OCI-LY1 (cell line): ENCODE measurements at regions not wholly inside any gene's neighbourhood (a gene's known extent, or its start where the extent isn't known, plus 50 kb on each side); places are given as distances from the start of the nearest gene placed in this dataset.

Experiments used
- H2AFZ ChIP-seq: fragments of 200-600 bp; sonication (generic), shearing (Covaris generic); 2 replicates; pipeline ENCODE4 v1.6.0; 2014; ENCODE audit warnings: antibody characterized with exemption, mild to moderate bottlenecking, low read length
- H3F3A ChIP-seq: fragments of 200-600 bp; sonication (generic), shearing (Covaris generic); 2 replicates; pipeline ENCODE4 v1.6.0; 2014; ENCODE audit warnings: mild to moderate bottlenecking, antibody characterized with exemption, low read length, moderate library complexity; ENCODE audit not compliant: insufficient read depth
- H3K27ac ChIP-seq: fragments of 200-600 bp; sonication (generic); 2 replicates; pipeline ENCODE4 v1.5.1; 2014; ENCODE audit warnings: low read length, mixed run types, mild to moderate bottlenecking, low read depth; ENCODE audit not compliant: poor library complexity, severe bottlenecking
- H3K27me3 ChIP-seq: fragments of 200-600 bp; sonication (generic); 2 replicates; pipeline ENCODE4 v1.6.0; 2014; ENCODE audit warnings: antibody characterized with exemption, mild to moderate bottlenecking, low read length, moderate library complexity; ENCODE audit not compliant: insufficient read depth
- H3K36me3 ChIP-seq: fragments of 200-600 bp; sonication (generic); 2 replicates; pipeline ENCODE4 v1.6.1; 2014; ENCODE audit warnings: mild to moderate bottlenecking, antibody characterized with exemption, low read length, moderate library complexity, mixed read lengths; ENCODE audit not compliant: insufficient read depth
- H3K4me1 ChIP-seq: fragments of 200-600 bp; sonication (generic); 2 replicates; pipeline ENCODE4 v1.5.1; 2014; ENCODE audit warnings: mild to moderate bottlenecking, low read length, moderate library complexity; ENCODE audit not compliant: insufficient read depth, severe bottlenecking
- H3K4me2 ChIP-seq: fragments of 200-600 bp; sonication (generic), shearing (Covaris generic); 2 replicates; pipeline ENCODE4 v1.6.1; 2014; ENCODE audit warnings: low read length
- H3K4me3 ChIP-seq: fragments of 200-600 bp; sonication (generic); 2 replicates; pipeline ENCODE4 v1.5.1; 2014; ENCODE audit warnings: low read length, low read depth, mild to moderate bottlenecking, mixed read lengths; ENCODE audit not compliant: poor library complexity, severe bottlenecking
- H3K79me2 ChIP-seq: fragments of 200-600 bp; shearing (Covaris generic); 2 replicates; pipeline ENCODE4 v1.6.1; 2016; ENCODE audit warnings: mixed run types, low read length, mixed read lengths; ENCODE audit not compliant: insufficient read depth
- H3K9ac ChIP-seq: fragments of 200-600 bp; sonication (generic), shearing (Covaris generic); 2 replicates; pipeline ENCODE4 v1.6.1; 2014; ENCODE audit warnings: mild to moderate bottlenecking, low read length, mixed read lengths
- H3K9me2 ChIP-seq: fragments of 200-600 bp; sonication (generic), shearing (Covaris generic); 2 replicates; pipeline ENCODE4 v1.6.1; 2014; ENCODE audit warnings: low read depth, mild to moderate bottlenecking, low read length, mixed read lengths
- H3K9me3 ChIP-seq: fragments of 200-600 bp; shearing (Covaris generic); 2 replicates; pipeline ENCODE4 v1.6.1; 2014; ENCODE audit warnings: low read length, mixed read lengths
- H4K20me1 ChIP-seq: fragments of 200-600 bp; sonication (generic), shearing (Covaris generic); 2 replicates; pipeline ENCODE4 v1.6.0; 2016; ENCODE audit warnings: mild to moderate bottlenecking, low read length; ENCODE audit not compliant: insufficient read depth
- CTCF ChIP-seq: fragments of 200-600 bp; sonication (generic), shearing (Covaris generic); IDR thresholded peaks from 2 replicates; pipeline ENCODE4 v1.5.1; 2017; ENCODE audit warnings: mild to moderate bottlenecking, antibody characterized with exemption, low read length, moderate library complexity, mixed read lengths
- EZH2 ChIP-seq: fragments of 200-600 bp; sonication (generic), shearing (Covaris generic); IDR thresholded peaks from 2 replicates; pipeline ENCODE4 v1.8.0; 2017; ENCODE audit warnings: borderline replicate concordance, mixed run types, mild to moderate bottlenecking, antibody characterized with exemption, low read length, moderate library complexity, mixed read lengths

GRCh38 chr3:64909011-64909410 is 221.2 kb upstream of the ADAMTS9 start:
- H3K4me2 ChIP-seq: no peak overlapping the region
- no peak overlapping the region for H3K9ac ChIP-seq
- no peaks in the 10 kb centered on the region for H3K79me2 ChIP-seq
- no peaks in the 10 kb centered on the region for H3K4me1 ChIP-seq
- no peaks in the 10 kb centered on the region for H3K9me2 ChIP-seq
- TF ChIP-seq EZH2 (no peak), CTCF (no peak)
- no peak overlapping the region for H3K27ac ChIP-seq
- no peak overlapping the region for H2AFZ ChIP-seq
- H3F3A ChIP-seq: no peaks in the 10 kb centered on the region
- H3K27me3 ChIP-seq: no peaks in the 10 kb centered on the region
- no peaks in the 10 kb centered on the region for H3K9me3 ChIP-seq
- no peak overlapping the region for H3K4me3 ChIP-seq
- H3K36me3 ChIP-seq: no peaks in the 10 kb centered on the region
- H4K20me1 ChIP-seq: no peaks in the 10 kb centered on the region

- H3K4me1 ChIP-seq: no peaks in the 10 kb centered on the region
- no peak overlapping the region for H2AFZ ChIP-seq
- TF ChIP-seq EZH2: no peak
- no peak for TF ChIP-seq CTCF
- H3F3A ChIP-seq: no peaks in the 10 kb centered on the region
- no peak overlapping the region for H3K4me2 ChIP-seq
- H3K27me3 ChIP-seq: no peaks in the 10 kb centered on the region
- no peaks in the 10 kb centered on the region for H3K36me3 ChIP-seq
- H4K20me1 ChIP-seq: no peaks in the 10 kb centered on the region
- H3K9me3 ChIP-seq: no peaks in the 10 kb centered on the region
- no peak overlapping the region for H3K27ac ChIP-seq
- H3K9me2 ChIP-seq: no peaks in the 10 kb centered on the region
- H3K9ac ChIP-seq: no peak overlapping the region
- no peak overlapping the region for H3K4me3 ChIP-seq
- H3K79me2 ChIP-seq: no peaks in the 10 kb centered on the region
These were observed 220.5 kb upstream of the ADAMTS9 start for GRCh38 chr3:64908251-64908685.

GRCh38 chr3:64905906-64906410 is 218.2 kb upstream of the ADAMTS9 start:
- Histone ChIP-seq H3K79me2 (no peaks in the 10 kb centered on the region), H3K4me1 (no peaks in the 10 kb centered on the region), H2AFZ (no peak overlapping the region), H3K27me3 (no peaks in the 10 kb centered on the region), H3K9me2 (no peaks in the 10 kb centered on the region), H3K27ac (no peak overlapping the region), H3K4me2 (no peak overlapping the region), H3K9ac (no peak overlapping the region), H3K9me3 (no peaks in the 10 kb centered on the region), H3F3A (no peaks in the 10 kb centered on the region), H3K36me3 (no peaks in the 10 kb centered on the region), H4K20me1 (no peaks in the 10 kb centered on the region), H3K4me3 (no peak overlapping the region)
- TF ChIP-seq CTCF (no peak), EZH2 (no peak)
